IPS-NIHi7 (cell line): ENCODE measurements at regions not wholly inside any gene's neighbourhood (a gene's known extent, or its start where the extent isn't known, plus 50 kb on each side); places are given as distances from the start of the nearest gene placed in this dataset.

Experiments
- DNase-seq: peaks from one replicate; pipeline ENCODE4 v3.0.0; 2012; ENCODE audit warnings: mixed read lengths; ENCODE audit errors: extremely low spot score

DNA sequence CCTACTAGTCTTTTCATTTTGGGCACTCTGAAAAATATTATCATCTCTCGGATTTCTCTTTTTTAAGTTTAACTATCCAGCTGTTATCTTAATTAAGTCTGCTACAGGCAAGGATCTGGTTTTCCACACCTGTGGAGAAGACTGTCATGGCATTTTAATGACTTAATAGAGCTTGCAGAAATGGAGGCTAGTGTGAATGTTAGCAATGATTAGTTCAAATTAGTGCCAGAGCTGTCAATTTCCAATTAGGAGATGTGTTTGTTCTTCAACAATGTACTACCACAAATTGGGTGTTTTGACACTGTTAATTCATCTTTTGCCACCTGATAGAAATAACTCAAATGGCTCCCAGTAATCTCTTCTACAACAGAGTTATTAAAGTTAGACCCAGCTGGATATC lies 2023.0 kb upstream of the CDH9 start:
- no peak for DNase-seq

DNA sequence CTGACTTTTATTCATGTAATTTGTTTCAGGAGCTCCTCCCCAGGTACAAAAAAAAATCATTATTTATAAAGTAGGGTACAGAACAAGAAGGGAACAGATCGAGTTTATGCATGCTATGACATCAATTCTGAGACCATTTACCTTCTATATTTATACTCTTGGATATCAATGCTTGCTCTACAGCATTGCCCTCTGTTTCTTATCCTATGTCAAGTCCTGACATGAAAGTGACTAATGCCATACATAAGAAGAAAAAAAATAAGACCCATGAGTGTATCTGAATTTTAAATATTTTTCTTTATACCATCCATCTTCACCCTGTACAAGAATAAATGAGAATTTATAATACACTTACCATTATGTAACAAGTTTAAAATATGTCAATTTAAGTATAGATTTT lies 2016.3 kb upstream of the CDH9 start:
- no peak for DNase-seq

GRCh38 chr5:29054282-29054681 lies 2015.9 kb upstream of the CDH9 start:
- no peak for DNase-seq

- no peak for DNase-seq
These were observed 2013.1 kb upstream of the CDH9 start for GRCh38 chr5:29051509-29051908.

- no peak for DNase-seq
These were observed 2003.8 kb upstream of the CDH9 start for GRCh38 chr5:29042152-29042551.

- DNase-seq, result no peak
These were observed 2002.0 kb upstream of the CDH9 start for GRCh38 chr5:29040404-29040803.

DNA sequence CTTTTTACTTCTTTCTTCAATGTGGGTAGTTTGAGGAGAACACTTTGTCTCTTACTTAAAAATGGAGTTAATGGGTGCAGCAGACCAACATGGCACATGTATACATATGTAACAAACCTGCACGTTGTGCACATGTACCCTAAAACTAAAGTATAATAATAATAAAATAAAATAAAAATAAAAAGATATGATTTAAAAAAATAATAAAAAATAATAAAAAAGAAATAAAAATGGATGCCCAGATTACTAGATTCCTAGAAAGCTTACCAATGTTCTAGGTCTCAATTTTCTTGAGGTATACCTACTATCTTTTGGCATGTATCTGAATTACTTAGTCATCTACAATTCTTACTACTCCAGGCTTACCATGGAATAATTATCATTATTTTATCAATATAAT lies 2001.6 kb upstream of the CDH9 start:
- no peak for DNase-seq

- no peak for DNase-seq
These were observed 1999.3 kb upstream of the CDH9 start for GRCh38 chr5:29037716-29038115.

GRCh38 chr5:29024052-29024451 lies 1985.7 kb upstream of the CDH9 start:
- no peak for DNase-seq

GRCh38 chr5:29023541-29023940 lies 1985.2 kb upstream of the CDH9 start:
- DNase-seq, result no peak

DNA sequence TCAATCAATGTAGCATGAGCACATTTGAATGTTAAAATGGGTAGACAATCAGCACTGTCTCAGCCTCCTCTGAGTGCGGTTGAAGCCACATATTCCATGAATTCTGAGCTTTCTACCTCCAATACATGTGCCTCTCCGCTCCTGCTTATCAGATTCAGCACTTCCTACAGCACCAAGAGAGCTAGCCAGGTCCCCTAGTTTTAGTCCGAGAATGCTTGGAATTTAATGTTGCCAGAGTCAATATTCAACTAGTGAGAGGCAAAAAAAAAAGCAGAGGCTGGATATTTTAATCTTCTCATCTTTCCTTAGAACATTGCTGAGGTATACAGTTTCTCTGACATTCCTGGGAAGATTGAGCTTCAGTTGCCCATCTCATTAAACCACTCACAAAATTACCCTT lies 1979.1 kb upstream of the CDH9 start:
- DNase-seq, result no peak

GRCh38 chr5:29016067-29016466 lies 1977.7 kb upstream of the CDH9 start:
- no peak for DNase-seq

GRCh38 chr5:29015523-29015922 lies 1977.1 kb upstream of the CDH9 start:
- no peak for DNase-seq

DNA sequence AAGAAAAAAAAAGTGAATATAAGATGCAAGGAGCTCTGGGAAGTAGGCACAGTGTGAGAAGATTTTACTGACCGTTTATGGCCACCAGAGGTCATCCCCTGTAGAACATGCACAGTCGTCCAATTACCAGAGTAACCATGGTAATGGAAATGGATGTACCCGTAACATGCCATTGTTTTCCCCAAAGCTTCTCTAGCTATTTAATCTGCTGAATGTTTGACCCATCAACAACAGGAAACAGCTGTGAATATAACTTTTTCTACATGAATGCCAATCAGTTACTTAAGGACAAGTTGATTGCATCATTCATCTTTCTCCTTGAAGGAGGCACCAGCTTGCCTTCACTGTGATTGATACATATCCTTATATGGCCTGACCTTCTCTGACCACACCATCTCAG lies 1967.0 kb upstream of the CDH9 start:
- no peak for DNase-seq

GRCh38 chr5:29002481-29002880 lies 1964.1 kb upstream of the CDH9 start:
- DNase-seq, result no peak

GRCh38 chr5:29001666-29002065 lies 1963.3 kb upstream of the CDH9 start:
- no peak for DNase-seq

DNA sequence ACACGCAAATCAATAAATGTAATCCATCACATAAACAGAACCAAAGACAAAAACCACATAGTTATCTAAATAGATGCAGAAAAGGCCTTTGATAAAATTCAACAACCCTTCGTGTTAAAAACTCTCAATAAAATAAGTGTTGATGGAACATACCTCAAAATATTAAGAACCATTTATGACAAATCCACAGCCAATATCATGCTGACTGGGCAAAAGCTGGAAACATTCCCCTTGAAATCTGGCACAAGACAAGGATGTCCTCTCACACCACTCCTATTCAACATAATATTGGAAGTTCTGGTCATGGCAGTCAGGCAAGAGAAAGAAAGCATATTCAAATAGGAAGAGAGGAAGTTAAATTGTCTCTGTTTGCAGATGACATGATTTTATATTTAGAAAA lies 1946.3 kb upstream of the CDH9 start:
- DNase-seq, result no peak

- no peak for DNase-seq
These were observed 1937.1 kb upstream of the CDH9 start for GRCh38 chr5:28975508-28975907.

- no peak for DNase-seq
These were observed 1929.5 kb upstream of the CDH9 start for GRCh38 chr5:28967848-28968247.

- DNase-seq, result no peak
These were observed 1923.4 kb upstream of the CDH9 start for GRCh38 chr5:28961816-28962215.

DNA sequence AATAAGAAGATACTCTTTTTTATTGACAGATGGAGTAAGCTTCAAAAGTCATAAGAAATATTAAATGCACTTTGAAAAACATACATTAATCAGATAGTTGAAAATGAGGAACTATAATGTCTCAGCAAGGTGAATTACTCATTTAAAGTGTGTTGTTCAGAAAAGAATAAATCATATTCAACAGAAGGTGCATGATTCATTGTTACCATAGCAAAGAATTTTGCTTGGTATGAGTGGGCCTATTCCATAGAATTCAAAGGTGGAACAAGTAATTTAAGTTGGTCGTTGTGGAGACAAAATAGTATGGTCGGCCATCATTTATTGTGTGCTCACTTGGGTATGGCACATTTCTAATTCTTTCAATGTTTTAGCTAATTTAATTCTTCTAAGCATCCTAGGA lies 1920.2 kb upstream of the CDH9 start:
- no peak for DNase-seq

- DNase-seq, result no peak
These were observed 1919.1 kb upstream of the CDH9 start for GRCh38 chr5:28957450-28957849.

- DNase-seq, result no peak
These were observed 1915.7 kb upstream of the CDH9 start for GRCh38 chr5:28954074-28954473.

DNA sequence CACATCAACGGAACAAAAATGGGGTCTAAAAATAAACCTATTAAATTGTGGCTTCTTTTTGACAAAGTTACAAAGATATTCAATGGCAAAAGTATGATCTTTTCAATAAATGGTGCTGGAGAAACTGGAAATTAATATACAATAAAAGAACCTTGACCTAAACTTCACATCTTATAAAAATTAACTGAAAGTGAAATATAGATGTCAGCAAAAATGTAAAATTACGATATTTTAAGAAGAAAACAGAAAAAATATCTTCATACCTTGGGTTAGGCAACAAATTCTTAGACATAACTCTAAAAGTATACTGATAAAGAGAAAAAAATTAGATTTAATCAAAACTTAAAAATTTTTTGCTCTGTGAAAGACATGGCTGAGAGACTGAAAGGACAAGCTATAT lies 1909.5 kb upstream of the CDH9 start:
- no peak for DNase-seq

GRCh38 chr5:28945859-28946258 lies 1907.5 kb upstream of the CDH9 start:
- DNase-seq, result no peak
